HG02840 (cell line): ENCODE measurements at regions not wholly inside any gene's neighbourhood (a gene's known extent, or its start where the extent isn't known, plus 50 kb on each side); places are given as distances from the start of the nearest gene placed in this dataset.

ENCODE experiments used
- ATAC-seq: cut with Tn5 transposase; IDR thresholded peaks from one replicate; pipeline ENCODE4 v1.9.1; 2021; ENCODE audit warnings: mild to moderate bottlenecking, moderate library complexity, moderate number of reproducible peaks; ENCODE audit not compliant: unreplicated experiment, low FRiP score

DNA sequence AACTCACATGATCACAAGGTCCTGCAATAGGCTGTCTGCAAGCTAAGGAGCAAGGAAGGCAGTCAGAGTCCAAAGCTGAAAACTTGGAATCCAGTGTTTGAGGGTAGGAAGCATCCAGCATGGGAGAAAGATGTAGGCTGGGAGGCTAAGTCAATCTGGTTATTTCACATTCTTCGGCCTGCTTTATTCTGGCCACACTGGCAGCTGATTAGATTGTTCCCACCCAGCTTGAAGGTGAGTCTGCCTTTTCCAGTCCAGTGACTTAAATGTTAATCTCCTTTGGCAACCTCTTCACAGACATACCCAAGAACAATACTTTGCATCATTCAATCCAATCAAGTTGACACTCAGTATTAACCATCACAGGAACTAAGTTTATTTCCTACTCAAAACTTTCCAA, 453.4 kb downstream of the TLE4 start:
- no peak for ATAC-seq

DNA sequence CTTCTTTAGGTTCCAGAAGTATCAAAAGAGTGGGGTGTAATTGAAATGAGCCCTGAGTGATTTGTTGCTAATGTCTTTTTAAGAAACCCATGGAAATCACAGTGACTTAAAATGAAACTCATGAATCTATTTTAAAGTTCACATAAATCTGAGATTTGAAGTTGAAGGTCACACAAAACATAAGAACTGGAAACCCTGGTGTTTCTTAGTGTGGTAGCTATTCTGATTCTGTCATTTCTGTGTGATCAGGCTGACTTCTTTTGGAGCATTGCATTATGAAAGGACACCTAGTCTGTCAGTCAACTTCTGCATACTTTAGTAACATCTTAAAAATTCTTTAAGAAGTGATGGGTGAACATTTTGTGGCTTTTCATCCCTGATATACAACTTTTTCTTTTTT, 448.8 kb downstream of the TLE4 start:
- ATAC-seq: no peak

DNA sequence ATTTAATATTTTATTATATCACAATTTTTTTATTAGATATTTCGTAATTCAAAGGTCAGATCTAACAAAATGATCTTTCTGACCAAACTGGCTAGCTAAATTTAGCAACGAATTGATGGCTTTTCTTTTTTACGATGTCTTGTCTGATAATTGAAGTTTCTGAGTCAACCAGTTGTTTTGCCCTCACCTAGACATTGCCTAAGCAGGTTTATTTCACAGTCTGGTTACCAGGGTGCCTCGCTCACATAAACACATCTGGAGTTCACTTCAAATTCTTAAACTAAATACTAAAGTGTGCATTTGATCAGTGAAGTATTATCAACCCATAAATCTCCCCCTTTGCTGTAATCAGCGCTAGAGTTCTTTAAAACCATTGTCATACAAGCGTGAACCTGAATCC, 448.3 kb downstream of the TLE4 start:
- ATAC-seq: no peak

DNA sequence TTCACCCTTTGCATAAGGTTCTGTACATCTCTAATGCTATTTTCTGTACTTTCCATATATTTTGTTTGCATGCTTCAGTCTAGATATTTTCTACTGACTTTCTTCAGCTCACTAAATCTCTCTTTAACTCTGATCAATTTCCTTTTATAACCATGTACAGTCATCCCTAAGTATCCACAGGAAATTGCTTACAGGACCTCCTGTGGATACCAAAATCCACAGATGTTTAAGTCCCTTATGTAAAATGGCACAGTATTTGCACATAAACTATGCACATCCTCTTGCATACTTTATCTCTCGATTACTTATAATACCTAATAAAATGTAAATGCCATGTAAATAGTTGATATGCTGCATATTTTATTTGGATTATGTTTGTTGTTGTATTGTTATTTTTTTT, 442.1 kb downstream of the TLE4 start:
- no peak for ATAC-seq

DNA sequence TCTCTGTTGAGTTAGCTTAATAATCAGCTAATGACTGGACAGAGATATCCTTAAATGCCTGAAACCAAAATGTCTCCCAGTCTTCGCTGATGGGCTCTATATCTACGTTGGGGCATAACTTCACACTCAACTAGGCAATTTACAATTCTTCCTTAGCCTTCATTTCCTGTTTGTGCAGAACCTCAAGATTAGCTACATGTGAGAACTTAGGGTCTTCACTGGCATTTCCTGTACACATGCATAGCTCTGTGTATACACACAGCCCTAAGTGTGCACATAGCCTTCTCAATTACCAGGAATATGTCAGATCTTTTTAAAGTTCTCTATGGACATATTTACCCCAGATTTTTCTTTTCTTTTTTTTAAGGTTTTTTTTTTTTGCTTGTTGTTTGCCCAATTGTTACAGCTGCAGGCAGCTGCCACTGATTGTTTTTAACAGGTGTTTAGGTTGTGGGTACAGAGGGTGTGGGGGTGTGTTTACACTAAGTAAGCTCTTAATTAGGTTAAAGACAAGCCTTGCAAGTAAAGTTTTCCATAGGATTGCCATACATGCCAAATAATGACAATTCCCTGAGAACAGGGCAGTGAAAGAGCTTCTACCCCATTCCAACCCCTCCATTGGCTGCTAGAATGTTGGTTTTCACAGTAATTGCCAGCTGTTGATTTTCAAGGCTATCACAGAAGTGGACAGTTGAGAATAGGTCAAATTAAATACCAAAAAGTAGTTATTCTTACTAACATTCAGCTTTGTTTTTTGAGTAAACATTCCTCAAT, 441.0 kb downstream of the TLE4 start:
- ATAC-seq: no peak

DNA sequence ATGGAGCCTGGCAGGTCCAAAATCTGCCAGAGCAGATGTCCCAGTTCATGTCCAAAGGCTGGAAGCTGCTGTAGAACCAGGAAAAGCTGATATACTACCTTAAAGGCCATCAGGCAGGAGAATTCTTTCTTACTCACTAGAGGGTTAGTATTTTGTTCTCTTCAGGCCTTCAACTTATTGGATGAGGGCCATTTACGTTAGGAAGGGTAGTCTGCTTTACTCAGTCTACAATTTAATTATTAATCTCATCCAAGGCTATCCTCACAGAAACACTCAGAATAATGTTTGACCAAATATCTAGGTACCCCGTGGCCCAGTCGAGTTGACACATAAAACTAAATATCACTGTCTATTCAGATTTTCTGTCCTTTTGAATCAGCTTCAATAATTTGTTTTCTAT, 437.4 kb downstream of the TLE4 start:
- no peak for ATAC-seq

DNA sequence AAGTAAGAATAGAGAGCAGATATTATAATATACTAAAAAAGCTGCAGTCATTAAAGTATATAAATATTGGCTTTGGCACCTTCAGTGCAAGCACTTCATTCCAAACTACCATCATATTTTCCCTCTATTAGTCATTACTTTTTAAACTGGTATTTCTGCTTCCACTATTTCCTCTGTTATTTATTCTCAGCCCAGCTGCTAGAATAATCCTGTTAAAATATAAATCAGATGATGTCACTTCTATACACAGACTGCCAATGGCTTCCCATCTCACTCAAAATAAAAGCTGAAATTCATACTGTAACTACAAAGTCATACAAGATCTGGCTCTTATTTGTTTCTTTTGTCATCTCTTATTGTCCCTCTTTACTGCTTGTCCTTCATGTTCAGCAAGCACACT, 432.9 kb downstream of the TLE4 start:
- ATAC-seq: no peak

DNA sequence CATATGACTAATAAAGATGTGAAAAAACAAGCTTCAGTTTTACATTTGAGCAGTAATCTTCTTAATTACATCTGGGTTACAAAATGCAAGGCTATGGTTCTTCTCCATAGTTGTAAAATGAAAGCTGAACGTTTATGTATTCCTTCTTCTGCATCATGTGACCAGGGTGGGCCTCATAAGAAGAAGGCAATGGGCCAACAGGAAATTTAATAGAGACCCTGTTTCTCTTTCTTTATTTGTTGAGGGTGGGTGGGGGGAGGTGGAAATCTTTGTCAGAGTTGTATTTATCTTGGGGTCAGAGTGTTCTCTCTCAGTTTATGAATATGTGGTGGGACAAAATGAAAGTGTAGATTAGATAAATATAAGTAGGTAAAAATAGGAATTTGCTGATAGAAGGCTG, 418.8 kb downstream of the TLE4 start:
- no peak for ATAC-seq

DNA sequence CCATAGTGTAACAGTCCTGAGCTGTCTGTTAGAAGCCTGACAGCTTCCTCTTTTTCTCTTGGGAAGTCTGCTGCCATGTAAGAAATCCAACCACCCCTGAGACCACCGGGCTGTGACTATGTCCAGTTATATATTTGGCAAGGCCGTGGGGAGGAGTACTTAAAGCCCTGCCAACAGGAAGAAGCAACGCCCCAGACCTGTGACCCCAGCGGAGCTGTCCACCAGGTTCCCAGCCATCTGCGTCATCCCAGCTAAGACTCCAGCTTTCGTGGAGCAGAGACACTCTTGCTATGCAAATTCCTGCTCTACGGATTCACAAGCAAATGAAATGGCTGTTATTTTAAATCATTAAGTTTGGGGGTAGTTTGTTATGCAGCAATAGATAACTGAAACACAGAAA, 417.3 kb downstream of the TLE4 start:
- ATAC-seq: no peak

DNA sequence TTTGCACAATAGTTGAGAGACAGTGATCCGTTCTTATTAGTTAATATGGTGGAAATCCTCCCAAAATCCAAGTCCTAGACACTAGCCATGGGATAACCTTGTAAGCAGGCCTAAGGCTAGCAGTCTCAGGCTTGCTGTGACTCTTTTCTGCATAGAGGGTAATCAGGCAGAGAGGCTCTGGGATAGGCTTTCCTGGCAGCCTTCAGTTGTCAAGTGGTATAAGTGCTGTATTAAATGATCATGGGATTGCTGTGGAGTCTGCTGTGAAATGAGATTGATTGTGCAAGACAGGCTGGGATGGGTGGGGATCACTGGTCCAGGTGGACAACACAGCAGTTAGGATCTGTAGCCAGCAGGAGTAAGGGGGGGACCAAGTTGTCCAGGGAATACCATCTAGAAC, 416.4 kb downstream of the TLE4 start:
- ATAC-seq: no peak

DNA sequence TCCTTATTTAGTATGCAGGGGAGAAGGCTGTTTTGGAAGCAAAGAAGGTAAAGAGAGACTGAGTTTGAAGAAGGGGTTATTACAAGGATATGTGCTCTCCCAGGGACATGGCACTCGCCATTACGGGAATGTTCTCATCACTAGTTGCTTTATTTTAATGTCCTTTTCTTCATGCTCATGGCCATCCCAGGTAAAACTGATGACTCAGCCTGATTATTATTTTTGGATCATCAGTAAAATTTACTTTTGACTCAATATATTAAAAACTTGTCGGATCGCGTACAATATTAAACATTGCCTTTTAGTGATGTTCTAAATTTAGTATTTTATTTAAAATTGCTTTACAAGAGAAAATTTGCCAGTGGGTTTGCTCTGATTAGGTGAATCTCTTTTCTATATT, 414.7 kb downstream of the TLE4 start:
- no peak for ATAC-seq

DNA sequence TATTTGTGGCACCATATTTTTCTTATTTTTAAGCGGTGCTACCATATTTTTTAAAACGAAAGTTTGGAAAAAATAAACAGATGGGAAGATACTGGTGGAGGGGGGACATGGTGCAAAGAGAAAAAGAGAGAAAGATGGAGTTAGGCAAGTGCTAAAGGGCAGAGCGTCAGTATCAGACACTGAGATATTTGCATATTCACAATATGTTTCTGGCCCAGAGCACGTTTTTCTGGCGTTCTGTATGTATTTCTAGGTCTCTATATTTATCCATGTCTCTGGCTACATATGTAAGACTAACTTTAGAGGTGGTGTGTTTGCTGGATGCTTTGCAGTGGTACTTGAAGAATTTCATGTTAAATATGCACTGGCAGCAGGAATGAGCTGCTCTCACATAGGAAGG, 414.0 kb downstream of the TLE4 start:
- no peak for ATAC-seq

DNA sequence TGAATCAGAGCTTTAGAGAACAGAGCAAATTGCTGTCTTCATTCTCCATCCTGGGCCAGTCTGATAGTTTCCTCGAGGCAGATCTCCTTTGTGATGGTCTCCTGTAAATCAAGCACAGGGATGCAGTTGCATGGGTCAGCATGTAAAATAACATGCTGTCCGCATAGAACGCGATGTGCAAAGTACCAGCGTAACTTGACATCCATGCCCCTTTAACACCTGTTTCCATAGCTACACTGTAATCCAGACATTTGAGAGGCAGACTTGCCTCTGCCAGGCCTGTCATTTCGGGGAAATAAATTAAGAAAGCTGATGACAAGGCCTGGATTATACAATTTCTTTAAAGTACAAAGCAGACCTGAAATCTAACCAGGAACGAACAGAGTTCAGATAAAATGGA, 413.5 kb downstream of the TLE4 start:
- no peak for ATAC-seq

DNA sequence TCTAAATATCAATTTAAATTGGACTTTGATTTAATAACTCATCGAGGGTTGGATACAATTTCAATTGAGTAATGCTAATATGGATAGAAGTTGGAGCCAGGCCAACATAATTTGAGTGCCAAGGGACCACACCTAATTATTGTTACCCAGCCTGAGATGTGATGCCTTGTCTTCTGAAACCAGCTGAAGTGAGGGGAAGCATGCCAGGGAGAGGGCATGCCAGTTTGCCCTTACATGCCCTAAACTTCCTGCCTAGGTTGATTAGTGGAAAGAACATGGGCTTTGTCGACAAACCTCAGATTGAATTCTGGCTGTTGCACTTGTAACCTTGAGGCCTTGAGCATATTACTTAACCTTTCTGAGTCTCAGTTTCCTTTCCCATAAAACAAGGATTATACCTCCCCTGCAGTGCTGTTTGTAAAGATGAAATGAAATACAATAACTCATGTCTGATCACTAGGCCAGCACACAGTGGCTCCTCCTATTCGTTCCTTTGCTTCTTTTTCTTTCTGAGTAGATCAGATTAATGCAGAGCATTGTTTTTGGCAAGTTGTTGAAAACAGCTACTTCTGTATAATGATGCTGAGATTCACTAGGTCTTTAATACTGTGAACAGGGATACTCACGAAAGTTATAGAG, 412.8 kb downstream of the TLE4 start:
- ATAC-seq: no peak

DNA sequence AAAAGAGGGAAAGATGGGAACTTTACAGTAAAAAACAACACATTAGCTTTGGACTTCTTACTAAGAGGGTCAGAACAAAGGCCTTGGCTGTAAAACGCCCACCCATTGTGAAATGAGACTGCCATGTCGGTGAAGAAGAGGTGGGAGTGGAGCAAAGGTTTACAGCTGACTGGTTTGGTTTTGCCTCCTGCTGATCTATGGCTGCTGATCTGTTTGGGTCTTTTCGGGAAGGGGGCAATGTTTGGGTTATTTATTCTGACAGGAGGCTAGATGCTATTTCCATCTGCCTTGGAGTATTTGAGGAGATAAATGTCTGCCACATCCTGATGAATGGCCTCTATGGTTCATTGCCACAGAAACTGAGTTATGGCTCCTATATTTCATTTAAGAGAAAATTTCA, 408.7 kb downstream of the TLE4 start:
- ATAC-seq: no peak

DNA sequence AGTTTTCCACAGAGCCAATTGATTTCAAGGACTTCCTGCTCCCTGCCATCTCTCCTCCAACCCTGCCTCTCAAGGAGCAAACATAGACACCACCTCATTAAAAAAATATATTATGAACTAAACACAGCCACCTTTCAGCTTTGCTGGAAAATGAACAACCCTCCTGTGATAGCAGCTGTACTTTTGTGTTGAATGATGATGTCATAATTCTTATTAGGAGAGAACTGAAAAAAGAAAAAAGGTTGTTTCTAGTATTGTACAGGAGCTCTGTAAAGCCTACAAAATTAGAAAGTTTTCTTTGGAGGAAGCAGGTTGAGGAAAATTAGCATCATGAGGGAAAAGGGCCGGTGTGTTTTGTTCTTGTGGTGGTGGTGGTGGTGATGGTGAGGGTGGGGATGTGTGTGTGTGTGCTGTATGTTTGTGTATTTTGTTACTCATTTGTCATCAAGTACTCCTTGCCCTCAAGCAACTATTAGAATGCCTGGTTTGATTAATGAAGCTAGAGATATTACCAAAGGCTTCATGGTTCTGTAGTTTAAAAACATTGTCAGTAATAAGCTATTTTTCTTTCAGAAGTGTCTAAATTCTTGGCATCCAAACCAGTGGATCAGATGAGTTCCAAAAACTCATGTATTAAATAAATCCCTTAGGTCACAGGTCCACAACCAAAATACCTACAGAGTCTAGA, 405.9 kb downstream of the TLE4 start:
- ATAC-seq: no peak

DNA sequence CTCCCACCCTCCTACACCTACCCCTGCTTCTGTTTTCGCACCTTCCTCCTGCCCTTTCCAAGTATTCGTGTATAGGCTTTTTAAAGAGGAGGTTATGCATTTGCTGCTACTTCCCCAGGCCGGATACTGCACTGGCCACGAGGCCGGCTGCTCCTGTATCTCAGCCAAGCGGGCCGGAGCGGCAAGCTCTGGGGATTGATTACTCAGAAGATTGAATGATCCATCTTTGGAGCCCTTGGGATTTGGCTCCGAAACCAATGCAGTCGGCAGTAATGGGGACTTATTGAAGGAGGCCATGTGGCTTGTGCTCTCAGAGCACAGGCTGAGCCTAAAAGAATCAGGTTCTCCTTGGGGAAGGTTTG, 405.3 kb downstream of the TLE4 start:
- ATAC-seq: no peak

DNA sequence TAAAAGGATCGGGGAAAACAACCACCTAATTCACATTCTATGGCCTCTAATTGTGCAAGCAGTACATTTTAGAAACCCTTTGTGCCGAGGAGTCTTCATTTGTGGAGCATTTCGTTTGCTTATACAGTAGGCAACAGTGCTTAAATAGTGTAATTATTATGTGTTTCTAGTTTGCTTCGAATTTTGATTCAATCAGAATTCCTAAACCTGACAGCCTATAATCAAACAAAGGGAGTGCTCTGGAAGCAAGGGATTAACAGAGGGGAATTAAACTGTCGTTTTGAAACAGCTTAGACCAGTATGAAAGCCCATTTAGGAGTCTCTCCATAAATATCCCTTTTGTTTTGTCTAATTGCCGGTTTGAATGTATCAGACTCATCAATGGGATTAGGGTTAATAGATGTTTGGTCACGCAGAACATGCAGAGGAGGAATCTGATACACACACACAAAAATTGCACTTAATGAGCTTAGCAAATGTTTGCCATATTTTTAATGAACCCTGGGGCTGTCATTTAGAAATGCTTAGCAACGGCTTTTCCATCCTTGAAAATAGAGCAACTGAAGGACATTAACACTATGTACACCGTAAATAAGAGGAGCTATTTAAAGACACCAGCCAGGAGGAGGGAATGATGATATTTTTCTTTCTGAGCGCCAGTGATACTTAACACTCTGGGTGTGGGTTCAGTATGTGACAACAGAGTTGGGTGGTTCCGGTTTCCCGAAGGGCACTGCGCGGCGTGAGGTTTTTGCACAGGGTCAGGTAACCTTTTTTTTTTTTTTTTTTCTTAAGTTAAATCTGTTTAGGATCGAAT, 404.7 kb downstream of the TLE4 start:
- no peak for ATAC-seq

DNA sequence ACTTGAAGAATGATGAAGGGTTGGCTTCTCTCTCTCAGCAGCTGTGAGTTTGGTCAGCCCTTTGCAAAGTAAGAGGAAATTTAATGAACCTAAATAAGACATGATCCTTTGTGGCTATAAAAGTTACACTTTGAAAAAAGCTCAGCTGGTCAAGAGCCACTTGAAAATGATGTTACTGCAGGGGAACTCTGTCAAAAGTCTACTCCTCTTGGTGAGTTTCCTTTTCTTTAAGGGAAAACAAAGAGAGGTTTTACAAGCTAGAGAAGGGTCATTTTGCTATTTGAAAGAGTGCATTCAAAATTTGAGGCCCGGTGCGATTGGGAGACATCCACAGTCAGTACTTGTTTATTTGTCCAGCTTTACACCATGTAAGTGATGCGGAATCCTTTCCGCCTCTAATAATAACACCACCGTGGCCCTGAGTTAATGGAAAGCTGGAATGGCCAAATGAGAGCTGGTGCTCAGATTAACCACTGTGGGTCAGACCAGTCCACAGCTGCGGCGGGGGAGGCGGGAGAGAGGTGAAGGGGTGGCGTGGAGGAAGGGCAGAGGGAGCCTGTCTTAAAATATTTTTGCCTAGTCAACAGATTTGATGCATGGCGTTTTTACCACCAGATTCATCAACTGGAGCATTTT, 404.0 kb downstream of the TLE4 start:
- ATAC-seq: no peak

DNA sequence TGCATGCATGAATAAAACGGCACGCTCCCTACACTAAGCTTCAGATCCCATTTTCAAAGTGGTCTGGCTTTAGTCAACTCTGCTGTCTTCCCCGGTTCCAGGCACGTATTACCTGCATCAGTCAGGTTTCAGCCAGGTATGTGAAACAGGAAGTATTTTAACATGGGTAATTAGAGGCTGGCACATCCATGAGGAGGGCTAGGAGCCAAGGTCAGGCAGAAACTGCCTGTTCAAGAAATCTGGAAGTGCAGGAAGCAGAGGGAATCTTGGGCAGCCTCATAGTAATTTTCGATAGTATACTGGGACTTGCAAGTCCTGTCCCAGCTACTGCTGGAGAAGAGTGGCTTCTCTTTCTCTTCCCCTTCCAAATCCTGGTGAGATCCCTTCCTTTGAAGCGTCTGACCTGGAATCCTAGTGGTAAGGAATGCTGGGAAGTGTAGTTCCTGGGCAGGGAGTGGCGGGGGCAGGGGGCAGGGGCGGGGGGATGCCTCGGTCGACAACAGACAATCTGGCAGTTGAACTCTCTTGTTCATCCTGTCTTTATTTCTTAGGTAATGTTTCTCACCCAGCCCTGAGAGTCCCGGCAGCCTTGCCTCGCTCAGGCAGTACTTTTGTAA, 403.1 kb downstream of the TLE4 start:
- no peak for ATAC-seq
